GM20000 (cell line): ENCODE measurements at regions not wholly inside any gene's neighbourhood (a gene's known extent, or its start where the extent isn't known, plus 50 kb on each side); places are given as distances from the start of the nearest gene placed in this dataset.

Experiments
- DNase-seq: peaks from one replicate; pipeline ENCODE4 v3.0.0; 2012; ENCODE audit warnings: low spot score
- TF ChIP-seq, protein P1 (sequence below): IDR thresholded peaks from 2 replicates; pipeline ENCODE4 v1.5.1; 2012; ENCODE audit warnings: mild to moderate bottlenecking, control low read depth; ENCODE audit errors: extremely low read depth, missing control alignments

DNA sequence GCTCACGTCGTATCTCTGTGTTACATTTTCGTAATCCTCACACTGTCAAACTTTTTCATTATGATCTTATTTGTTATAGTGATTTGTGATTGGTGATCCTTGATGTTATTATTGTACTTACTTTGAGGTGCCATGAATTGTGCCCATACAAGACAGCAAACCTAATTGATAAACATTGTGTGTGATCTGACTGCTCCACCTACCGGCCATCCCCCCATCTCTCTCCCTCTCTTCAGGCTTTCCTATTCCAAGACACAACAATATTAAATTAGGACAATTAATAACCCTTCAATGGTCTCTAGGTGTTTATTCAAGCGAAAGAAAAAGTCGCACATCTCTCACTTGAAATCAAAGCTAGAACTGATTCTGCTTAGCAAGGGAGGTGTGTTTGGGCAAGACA lies 349.3 kb downstream of the RBM26 start:
- DNase-seq = no peak
- TF ChIP-seq, protein P1, sequence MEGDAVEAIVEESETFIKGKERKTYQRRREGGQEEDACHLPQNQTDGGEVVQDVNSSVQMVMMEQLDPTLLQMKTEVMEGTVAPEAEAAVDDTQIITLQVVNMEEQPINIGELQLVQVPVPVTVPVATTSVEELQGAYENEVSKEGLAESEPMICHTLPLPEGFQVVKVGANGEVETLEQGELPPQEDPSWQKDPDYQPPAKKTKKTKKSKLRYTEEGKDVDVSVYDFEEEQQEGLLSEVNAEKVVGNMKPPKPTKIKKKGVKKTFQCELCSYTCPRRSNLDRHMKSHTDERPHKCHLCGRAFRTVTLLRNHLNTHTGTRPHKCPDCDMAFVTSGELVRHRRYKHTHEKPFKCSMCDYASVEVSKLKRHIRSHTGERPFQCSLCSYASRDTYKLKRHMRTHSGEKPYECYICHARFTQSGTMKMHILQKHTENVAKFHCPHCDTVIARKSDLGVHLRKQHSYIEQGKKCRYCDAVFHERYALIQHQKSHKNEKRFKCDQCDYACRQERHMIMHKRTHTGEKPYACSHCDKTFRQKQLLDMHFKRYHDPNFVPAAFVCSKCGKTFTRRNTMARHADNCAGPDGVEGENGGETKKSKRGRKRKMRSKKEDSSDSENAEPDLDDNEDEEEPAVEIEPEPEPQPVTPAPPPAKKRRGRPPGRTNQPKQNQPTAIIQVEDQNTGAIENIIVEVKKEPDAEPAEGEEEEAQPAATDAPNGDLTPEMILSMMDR = no peak

DNA sequence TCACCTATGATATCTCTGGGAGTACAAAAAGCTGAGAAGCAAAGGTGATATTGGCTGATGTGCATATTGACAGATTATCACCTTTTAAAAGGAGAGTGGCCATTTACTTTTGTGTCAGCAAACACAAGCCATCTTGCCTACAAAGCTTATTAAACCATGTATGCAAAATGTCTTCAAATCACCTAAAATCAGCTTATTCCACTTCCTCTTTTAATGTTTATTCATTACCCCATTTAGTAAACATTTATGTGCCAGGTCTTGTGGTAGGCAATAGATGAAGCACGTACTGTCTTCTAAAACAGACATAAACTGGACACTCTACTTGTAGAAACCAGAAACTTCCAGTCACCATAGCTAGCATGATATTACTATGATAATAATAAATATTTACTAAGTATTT lies 354.6 kb downstream of the RBM26 start:
- DNase-seq = no peak
- TF ChIP-seq, protein P1 = no peak

DNA sequence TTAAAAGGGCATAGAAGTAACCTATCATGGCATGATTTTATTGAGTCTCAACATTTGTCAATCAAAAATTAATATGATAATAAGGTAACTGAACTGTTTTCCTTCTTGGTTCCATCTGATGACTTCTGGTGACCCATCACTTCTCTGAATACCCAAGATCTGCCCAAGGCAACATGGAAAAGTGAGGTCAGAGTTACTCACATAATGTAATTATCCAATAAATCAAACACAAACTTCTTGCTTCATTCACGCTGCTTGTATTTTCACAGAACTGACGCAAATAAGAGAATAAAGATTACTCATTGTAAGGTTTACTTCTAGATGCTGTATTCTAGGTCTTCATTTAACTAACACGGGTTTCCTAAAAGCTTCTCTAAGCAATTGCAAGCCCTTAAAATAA lies 361.6 kb downstream of the RBM26 start:
- no peak for DNase-seq
- TF ChIP-seq, protein P1 = no peak

DNA sequence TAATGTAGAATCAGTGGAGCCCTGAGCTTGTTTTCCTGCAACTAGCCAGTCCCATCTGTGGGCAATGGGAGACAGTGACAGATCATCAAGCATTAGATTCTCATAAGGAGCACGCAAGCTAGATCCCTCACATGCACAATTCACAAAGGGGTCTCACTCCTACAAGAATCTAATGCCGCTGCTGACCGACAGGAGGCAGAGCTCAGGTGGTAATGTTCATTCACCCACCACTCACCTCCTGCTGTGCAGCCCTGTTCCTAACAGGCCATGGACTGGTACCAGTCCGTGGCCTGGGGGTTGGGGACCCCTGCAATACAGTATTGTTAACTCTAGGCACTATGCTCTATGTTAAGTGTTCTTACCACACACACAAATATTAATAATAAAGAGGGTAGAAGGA lies 362.8 kb downstream of the RBM26 start:
- no peak for DNase-seq
- TF ChIP-seq, protein P1 = no peak

DNA sequence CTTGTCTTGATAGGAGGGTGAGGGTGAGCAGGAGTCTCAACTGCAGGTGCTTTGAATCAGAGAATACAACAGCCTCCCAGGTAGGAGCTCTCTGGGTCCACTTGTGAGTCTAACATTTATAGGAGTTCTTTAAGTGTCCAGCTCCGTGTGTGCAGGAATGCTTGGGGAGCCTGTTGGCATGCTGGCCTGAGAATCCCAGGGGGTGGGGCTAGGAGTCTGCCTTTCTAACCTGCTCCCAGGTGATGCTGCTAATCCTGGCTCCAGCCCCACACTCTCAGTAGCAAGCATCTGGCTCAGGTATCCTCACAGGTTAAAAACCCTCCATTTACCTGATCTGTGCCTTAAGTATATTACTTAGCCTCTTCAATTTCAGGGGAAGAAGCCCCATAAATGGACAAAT lies 368.9 kb downstream of the RBM26 start:
- no peak for DNase-seq
- TF ChIP-seq, protein P1 = no peak

DNA sequence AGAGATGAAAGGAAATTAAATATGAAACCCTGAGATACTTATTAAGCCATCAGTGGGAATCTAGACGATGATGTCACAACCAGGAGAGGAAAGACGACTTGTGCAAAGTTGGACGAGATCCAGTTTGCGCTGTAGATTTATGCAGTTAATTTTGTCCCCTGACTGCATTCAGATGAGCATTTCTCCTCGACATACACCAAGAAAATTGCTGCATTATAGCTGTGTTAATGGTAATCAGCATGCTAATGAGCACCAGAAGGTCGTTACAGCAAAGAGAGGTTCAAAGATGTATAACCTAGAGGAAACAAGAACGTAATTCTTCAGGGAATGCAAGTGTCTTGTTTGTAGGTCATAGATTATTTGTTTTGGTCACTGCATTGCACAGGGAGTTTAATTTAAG lies 371.7 kb downstream of the RBM26 start:
- DNase-seq = no peak
- TF ChIP-seq, protein P1 = no peak

DNA sequence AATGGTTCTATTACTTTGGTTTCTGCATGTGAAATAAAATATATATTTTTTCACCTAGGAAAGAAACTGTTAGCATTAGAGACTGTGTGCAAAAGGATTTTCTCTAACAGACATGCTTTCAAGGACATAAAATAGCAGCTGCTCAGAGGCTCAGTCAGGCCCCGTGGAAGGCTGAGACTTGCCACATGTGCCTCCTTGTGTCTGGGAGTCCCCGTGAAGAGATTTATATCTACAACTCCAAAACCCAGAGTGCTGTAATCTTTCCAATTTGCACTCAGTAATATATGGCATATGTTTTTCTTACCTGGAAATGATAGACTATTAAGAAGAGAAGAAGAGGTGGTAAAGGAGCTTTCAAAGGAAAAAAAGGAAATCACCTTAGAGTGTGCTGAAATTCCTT lies 371.6 kb upstream of the OBI1 start:
- TF ChIP-seq, protein P1 = no peak
- DNase-seq = no peak

DNA sequence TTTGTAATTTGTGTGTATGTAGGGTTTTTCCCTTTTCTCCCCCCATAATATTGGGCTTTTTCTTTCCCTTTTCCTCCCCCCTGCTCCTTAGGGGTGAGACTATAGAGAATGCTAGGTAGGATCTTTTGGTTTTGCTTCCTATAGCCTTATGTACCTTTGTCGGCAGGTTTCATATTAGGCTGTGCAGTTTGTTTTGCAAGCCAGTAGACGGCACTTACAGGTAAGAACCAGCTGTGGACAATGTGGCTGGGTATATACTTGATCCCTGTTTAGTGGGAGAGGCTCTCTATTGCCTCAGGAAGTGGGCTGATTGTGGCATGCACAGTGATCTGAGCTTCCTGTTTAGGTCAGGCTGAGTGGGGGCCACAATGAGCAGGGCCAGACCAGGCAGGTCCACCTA lies 359.2 kb upstream of the OBI1 start:
- DNase-seq = no peak
- TF ChIP-seq, protein P1 = peak; percentile 3
